Neural cell (in vitro differentiated cells): ENCODE measurements at regions not wholly inside any gene's neighbourhood (a gene's known extent, or its start where the extent isn't known, plus 50 kb on each side); places are given as distances from the start of the nearest gene placed in this dataset.

ENCODE experiments used
- H2AFZ ChIP-seq: fragments of 200-600, 300-800 bp; sonication (generic), shearing (Covaris generic); 2 replicates; pipeline ENCODE4 v1.6.0; 2014; ENCODE audit warnings: low read depth, mild to moderate bottlenecking, antibody characterized with exemption, low read length, moderate library complexity
- H3F3A ChIP-seq: fragments of 200-600 bp; shearing (Covaris generic); 2 replicates; pipeline ENCODE4 v1.6.1; 2016; ENCODE audit warnings: mild to moderate bottlenecking, moderate library complexity, mixed read lengths, antibody characterized with exemption, low read length; ENCODE audit not compliant: insufficient read depth, poor library complexity, severe bottlenecking
- H3K27ac ChIP-seq: fragments of 200-600, 300-800 bp; sonication (generic), shearing (Covaris generic); 2 replicates; pipeline ENCODE4 v1.5.1; 2014; ENCODE audit warnings: mild to moderate bottlenecking, low read length, moderate library complexity
- H3K27me3 ChIP-seq: fragments of 300-800, 200-600 bp; sonication (generic), shearing (Covaris generic); 2 replicates; pipeline ENCODE4 v1.6.0; 2014; ENCODE audit warnings: mild to moderate bottlenecking, low read depth, low read length, moderate library complexity; ENCODE audit not compliant: insufficient read depth
- H3K36me3 ChIP-seq: fragments of 300-800, 200-600 bp; sonication (generic), shearing (Covaris generic); 2 replicates; pipeline ENCODE4 v1.5.1; 2014; ENCODE audit warnings: mild to moderate bottlenecking, antibody characterized with exemption, low read length, moderate library complexity; ENCODE audit not compliant: insufficient read depth
- H3K4me2 ChIP-seq: fragments of 300-800, 200-600 bp; sonication (generic), shearing (Covaris generic); 2 replicates; pipeline ENCODE4 v1.6.0; 2014; ENCODE audit warnings: mild to moderate bottlenecking, low read length
- H3K4me3 ChIP-seq: fragments of 300-800, 200-600 bp; sonication (generic), shearing (Covaris generic); 2 replicates; pipeline ENCODE4 v1.5.1; 2014; ENCODE audit warnings: mild to moderate bottlenecking, low read length, moderate library complexity
- H3K79me2 ChIP-seq: fragments of 200-600 bp; shearing (Covaris generic); replicated peaks from 2 replicates; pipeline ENCODE4 v1.6.0; 2014; ENCODE audit warnings: mild to moderate bottlenecking, low read length, moderate library complexity; ENCODE audit not compliant: insufficient read depth
- H3K9ac ChIP-seq: fragments of 300-800, 200-600 bp; sonication (generic), shearing (Covaris generic); 2 replicates; pipeline ENCODE4 v1.6.1; 2016; ENCODE audit warnings: mild to moderate bottlenecking, low read length, mixed read lengths
- H3K9me2 ChIP-seq: fragments of 200-600 bp; shearing (Covaris generic); 2 replicates; pipeline ENCODE4 v1.6.1; 2016; ENCODE audit warnings: mild to moderate bottlenecking, low read length, mixed read lengths; ENCODE audit not compliant: insufficient read depth
- H3K9me3 ChIP-seq: fragments of 200-600, 300-800 bp; sonication (generic), shearing (Covaris generic); 2 replicates; pipeline ENCODE4 v1.6.1; 2016; ENCODE audit warnings: mild to moderate bottlenecking, mixed run types, low read length, moderate library complexity, mixed read lengths
- H4K20me1 ChIP-seq: fragments of 200-600 bp; shearing (Covaris generic); 2 replicates; pipeline ENCODE4 v1.6.1; 2016; ENCODE audit warnings: mild to moderate bottlenecking, mixed run types; ENCODE audit not compliant: insufficient read depth
- EP300 ChIP-seq: fragments of 450-650 bp; conservative IDR thresholded peaks from 2 replicates; pipeline ENCODE4 v1.6.1; 2014; ENCODE audit warnings: antibody characterized with exemption, mild to moderate bottlenecking, moderate library complexity; ENCODE audit not compliant: poor library complexity, severe bottlenecking
- EZH2 ChIP-seq: fragments of 200-600, 300-800 bp; shearing (Covaris generic), sonication (generic); IDR thresholded peaks from 2 replicates; pipeline ENCODE4 v1.6.1; 2014; ENCODE audit warnings: antibody characterized with exemption, low read length, borderline replicate concordance, mild to moderate bottlenecking; ENCODE audit not compliant: insufficient read depth, poor library complexity, severe bottlenecking
- MXI1 ChIP-seq: fragments of 450-650 bp; conservative IDR thresholded peaks from 2 replicates; pipeline ENCODE4 v1.6.1; 2014; ENCODE audit warnings: antibody characterized with exemption, mild to moderate bottlenecking; ENCODE audit not compliant: poor library complexity, severe bottlenecking
- POLR2AphosphoS5 ChIP-seq: IDR thresholded peaks from 2 replicates; pipeline ENCODE4 v1.6.1; 2012
- RAD21 ChIP-seq: fragments of 450-650 bp; conservative IDR thresholded peaks from 2 replicates; pipeline ENCODE4 v1.6.1; 2014; ENCODE audit warnings: antibody characterized with exemption, mild to moderate bottlenecking, moderate library complexity
- REST ChIP-seq: IDR thresholded peaks from 2 replicates; pipeline ENCODE4 v1.6.1; 2012; ENCODE audit warnings: borderline replicate concordance
- SMC3 ChIP-seq: fragments of 450-650 bp; conservative IDR thresholded peaks from 2 replicates; pipeline ENCODE4 v1.6.1; 2014; ENCODE audit warnings: antibody characterized with exemption, mild to moderate bottlenecking, moderate library complexity; ENCODE audit not compliant: poor library complexity
- TAF1 ChIP-seq: IDR thresholded peaks from 2 replicates; pipeline ENCODE4 v1.6.1; 2012; ENCODE audit warnings: low read depth
- TF ChIP-seq, protein P1 (sequence below): fragments of 450-650 bp; IDR thresholded peaks from 2 replicates; pipeline ENCODE4 v1.5.1; 2014; ENCODE audit warnings: antibody characterized with exemption, mild to moderate bottlenecking, moderate library complexity; ENCODE audit not compliant: poor library complexity, severe bottlenecking

DNA sequence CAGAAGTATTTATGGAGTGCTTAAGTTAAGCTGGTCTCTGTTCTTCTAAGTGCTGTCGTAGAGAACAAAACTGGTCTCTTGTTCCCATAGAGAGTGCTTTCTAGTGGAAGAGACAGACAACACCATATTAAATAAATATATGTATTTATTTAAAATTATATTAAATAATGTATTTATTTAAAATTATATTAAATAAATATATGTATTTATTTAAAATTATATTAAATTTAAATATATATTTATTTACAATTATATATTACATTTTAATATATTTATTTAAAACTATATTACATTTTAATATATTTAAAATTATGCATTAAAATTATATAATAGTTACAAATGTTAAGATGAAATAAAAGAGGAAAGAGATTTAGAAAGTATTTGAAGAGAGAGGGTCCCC, 175.5 kb upstream of the OLFM3 start:
- H3K79me2 ChIP-seq = no peaks in the 10 kb centered on the region
- TF ChIP-seq REST (no peak), TAF1 (no peak), EP300 (no peak), EZH2 (no peak), SMC3 (no peak), RAD21 (no peak), POLR2AphosphoS5 (no peak), MXI1 (no peak)
- TF ChIP-seq, protein P1, sequence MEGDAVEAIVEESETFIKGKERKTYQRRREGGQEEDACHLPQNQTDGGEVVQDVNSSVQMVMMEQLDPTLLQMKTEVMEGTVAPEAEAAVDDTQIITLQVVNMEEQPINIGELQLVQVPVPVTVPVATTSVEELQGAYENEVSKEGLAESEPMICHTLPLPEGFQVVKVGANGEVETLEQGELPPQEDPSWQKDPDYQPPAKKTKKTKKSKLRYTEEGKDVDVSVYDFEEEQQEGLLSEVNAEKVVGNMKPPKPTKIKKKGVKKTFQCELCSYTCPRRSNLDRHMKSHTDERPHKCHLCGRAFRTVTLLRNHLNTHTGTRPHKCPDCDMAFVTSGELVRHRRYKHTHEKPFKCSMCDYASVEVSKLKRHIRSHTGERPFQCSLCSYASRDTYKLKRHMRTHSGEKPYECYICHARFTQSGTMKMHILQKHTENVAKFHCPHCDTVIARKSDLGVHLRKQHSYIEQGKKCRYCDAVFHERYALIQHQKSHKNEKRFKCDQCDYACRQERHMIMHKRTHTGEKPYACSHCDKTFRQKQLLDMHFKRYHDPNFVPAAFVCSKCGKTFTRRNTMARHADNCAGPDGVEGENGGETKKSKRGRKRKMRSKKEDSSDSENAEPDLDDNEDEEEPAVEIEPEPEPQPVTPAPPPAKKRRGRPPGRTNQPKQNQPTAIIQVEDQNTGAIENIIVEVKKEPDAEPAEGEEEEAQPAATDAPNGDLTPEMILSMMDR = no peak
- no peaks in the 10 kb centered on the region for H3F3A ChIP-seq

GRCh38 chr1:102163799-102164198, 167.1 kb upstream of the OLFM3 start:
- Histone ChIP-seq H3K9me2 (no peaks in the 10 kb centered on the region), H3K9ac (no peak overlapping the region), H2AFZ (no peak overlapping the region), H3K27me3 (no peaks in the 10 kb centered on the region), H3K9me3 (no peaks in the 10 kb centered on the region), H3F3A (no peaks in the 10 kb centered on the region), H4K20me1 (no peaks in the 10 kb centered on the region), H3K4me2 (no peak overlapping the region), H3K36me3 (no peaks in the 10 kb centered on the region), H3K79me2 (no peaks in the 10 kb centered on the region), H3K27ac (no peak overlapping the region), H3K4me3 (no peak overlapping the region)
- TF ChIP-seq EZH2 = no peak

More for the DNA sequence above, 175.5 kb upstream of the OLFM3 start:
- no peak overlapping the region for H3K4me2 ChIP-seq
- H3K9me3 ChIP-seq = no peaks in the 10 kb centered on the region
- H3K27me3 ChIP-seq = no peaks in the 10 kb centered on the region
- H3K27ac ChIP-seq = no peak overlapping the region
- no peak overlapping the region for H2AFZ ChIP-seq
- no peaks in the 10 kb centered on the region for H3K9me2 ChIP-seq
- no peaks in the 10 kb centered on the region for H4K20me1 ChIP-seq
- no peaks in the 10 kb centered on the region for H3K36me3 ChIP-seq
- H3K9ac ChIP-seq = no peak overlapping the region
- no peak overlapping the region for H3K4me3 ChIP-seq

- no peaks in the 10 kb centered on the region for H3K9me3 ChIP-seq
- H3K79me2 ChIP-seq = no peaks in the 10 kb centered on the region
- H2AFZ ChIP-seq = no peak overlapping the region
- no peak overlapping the region for H3K4me2 ChIP-seq
- H3K9ac ChIP-seq = no peak overlapping the region
- no peak overlapping the region for H3K4me3 ChIP-seq
- H3K36me3 ChIP-seq = no peaks in the 10 kb centered on the region
- H3K9me2 ChIP-seq = no peaks in the 10 kb centered on the region
- no peak overlapping the region for H3K27ac ChIP-seq
- no peaks in the 10 kb centered on the region for H3K27me3 ChIP-seq
- no peaks in the 10 kb centered on the region for H4K20me1 ChIP-seq
- TF ChIP-seq EP300 (peak; percentile 90), POLR2AphosphoS5 (peak; percentile 55), REST (peak; percentile 16), MXI1 (no peak)
- TF ChIP-seq, protein P1 = no peak
- no peaks in the 10 kb centered on the region for H3F3A ChIP-seq
Observed at GRCh38 chr1:102151242-102151641, 154.5 kb upstream of the OLFM3 start.
